Hepatic stellate cell (primary cell): ENCODE measurements at regions not wholly inside any gene's neighbourhood (a gene's known extent, or its start where the extent isn't known, plus 50 kb on each side); places are given as distances from the start of the nearest gene placed in this dataset.

Source experiments
- DNase-seq: peaks from one replicate; pipeline ENCODE4 v3.0.0; 2011; ENCODE audit warnings: low spot score

- DNase-seq, result no peak
These were observed 122.4 kb upstream of the MSX2 start for GRCh38 chr5:174601946-174602345.

GRCh38 chr5:174606153-174606552 is 118.2 kb upstream of the MSX2 start:
- no peak for DNase-seq

- DNase-seq, result no peak
These were observed 117.7 kb upstream of the MSX2 start for GRCh38 chr5:174606646-174607045.

GRCh38 chr5:174607205-174607604 is 117.2 kb upstream of the MSX2 start:
- no peak for DNase-seq

- no peak for DNase-seq
These were observed 116.5 kb upstream of the MSX2 start for GRCh38 chr5:174607916-174608315.

GRCh38 chr5:174608631-174609097 is 115.7 kb upstream of the MSX2 start:
- no peak for DNase-seq

GRCh38 chr5:174609116-174609515 is 115.3 kb upstream of the MSX2 start:
- DNase-seq, result no peak

GRCh38 chr5:174610968-174611367 is 113.4 kb upstream of the MSX2 start:
- no peak for DNase-seq

- no peak for DNase-seq
These were observed 111.7 kb upstream of the MSX2 start for GRCh38 chr5:174612686-174613085.

- no peak for DNase-seq
These were observed 109.8 kb upstream of the MSX2 start for GRCh38 chr5:174614500-174615135.

- DNase-seq, result no peak
These were observed 108.3 kb upstream of the MSX2 start for GRCh38 chr5:174616036-174616435.

- no peak for DNase-seq
These were observed 107.1 kb upstream of the MSX2 start for GRCh38 chr5:174617285-174617684.

- no peak for DNase-seq
These were observed 106.5 kb upstream of the MSX2 start for GRCh38 chr5:174617910-174618309.

GRCh38 chr5:174618589-174618988 is 105.8 kb upstream of the MSX2 start:
- DNase-seq, result no peak

- no peak for DNase-seq
These were observed 102.3 kb upstream of the MSX2 start for GRCh38 chr5:174622067-174622466.

- no peak for DNase-seq
These were observed 101.4 kb upstream of the MSX2 start for GRCh38 chr5:174623018-174623417.

- no peak for DNase-seq
These were observed 100.9 kb upstream of the MSX2 start for GRCh38 chr5:174623433-174624019.

GRCh38 chr5:174624733-174625522 is 99.5 kb upstream of the MSX2 start:
- no peak for DNase-seq

- no peak for DNase-seq
These were observed 98.6 kb upstream of the MSX2 start for GRCh38 chr5:174625591-174626350.

- no peak for DNase-seq
These were observed 97.9 kb upstream of the MSX2 start for GRCh38 chr5:174626369-174626920.

GRCh38 chr5:174636094-174636493 is 88.3 kb upstream of the MSX2 start:
- DNase-seq, result no peak

- no peak for DNase-seq
These were observed 81.5 kb upstream of the MSX2 start for GRCh38 chr5:174642816-174643405.
